Astrocyte (in vitro differentiated cells and primary cell): ENCODE measurements at regions not wholly inside any gene's neighbourhood (a gene's known extent, or its start where the extent isn't known, plus 50 kb on each side); places are given as distances from the start of the nearest gene placed in this dataset.

Experiments
- CTCF ChIP-seq: IDR thresholded peaks from 2 replicates; pipeline ENCODE4 v1.5.1; 2011; ENCODE audit warnings: low read depth, mild to moderate bottlenecking, inconsistent platforms, low read length, moderate library complexity; ENCODE audit not compliant: insufficient read depth
- EZH2 ChIP-seq: IDR thresholded peaks from 2 replicates; pipeline ENCODE4 v1.6.1; 2012; ENCODE audit warnings: mild to moderate bottlenecking, low read length, inconsistent platforms; ENCODE audit not compliant: insufficient read depth

- no peak for TF ChIP-seq CTCF
- TF ChIP-seq EZH2 = no peak
These were observed 116.5 kb upstream of the OLIG3 start for GRCh38 chr6:137610702-137611101.
